HG02981 (cell line): ENCODE measurements at regions not wholly inside any gene's neighbourhood (a gene's known extent, or its start where the extent isn't known, plus 50 kb on each side); places are given as distances from the start of the nearest gene placed in this dataset.
"Not testable (repeated sequence)": the region's sequence is repeated elsewhere in the genome, so short reads cannot be mapped to it uniquely, and the experiment has no call there.

Source experiments
- ATAC-seq: cut with Tn5 transposase; IDR thresholded peaks from one replicate; pipeline ENCODE4 v1.9.1; 2021; ENCODE audit warnings: mild to moderate bottlenecking, moderate library complexity; ENCODE audit not compliant: unreplicated experiment

DNA sequence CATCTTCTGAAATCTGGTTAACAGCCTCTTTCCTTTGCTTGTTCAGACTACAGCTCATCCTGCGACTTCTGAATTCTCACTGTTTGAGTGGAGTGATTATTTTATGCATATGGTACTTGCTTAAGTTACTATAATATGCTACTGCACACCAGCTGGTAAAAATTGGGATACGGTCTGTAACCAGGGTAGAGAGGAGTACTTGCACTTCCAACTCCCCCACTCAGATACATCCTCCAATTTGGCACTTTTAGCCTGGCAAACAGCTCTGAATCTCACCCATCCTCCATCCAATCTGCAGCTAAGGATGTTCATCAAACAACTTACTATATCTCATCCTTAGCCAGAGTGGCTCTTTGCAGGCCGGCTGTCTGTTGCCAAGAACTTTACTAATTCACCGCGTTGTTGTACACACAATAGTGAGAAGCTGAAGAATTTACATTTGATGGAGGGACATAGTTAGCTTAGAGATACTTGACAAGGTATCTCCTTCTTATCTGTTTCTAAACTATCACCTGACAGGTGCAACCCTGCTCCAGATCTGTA lies 1323.6 kb upstream of the ALCAM start:
- not testable (repeated sequence) for ATAC-seq

DNA sequence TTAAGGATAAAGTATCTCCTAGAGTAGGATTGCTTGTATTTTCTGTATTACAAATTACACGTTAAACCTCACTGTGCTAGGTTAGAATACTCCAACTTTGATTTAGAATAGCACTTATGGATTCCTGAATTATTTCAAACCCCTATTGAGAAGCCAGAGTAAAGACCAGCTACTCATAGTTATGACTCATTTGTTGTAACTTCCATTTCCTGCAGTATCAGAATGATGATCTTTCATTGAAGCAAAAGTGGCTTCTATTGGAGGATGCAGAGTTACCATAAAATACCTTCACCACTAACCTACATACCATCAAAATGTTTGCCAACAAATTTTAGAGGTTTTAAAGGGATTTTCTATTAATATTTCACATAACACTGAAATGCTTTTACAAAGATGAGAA lies 1322.7 kb upstream of the ALCAM start:
- ATAC-seq = no peak

DNA sequence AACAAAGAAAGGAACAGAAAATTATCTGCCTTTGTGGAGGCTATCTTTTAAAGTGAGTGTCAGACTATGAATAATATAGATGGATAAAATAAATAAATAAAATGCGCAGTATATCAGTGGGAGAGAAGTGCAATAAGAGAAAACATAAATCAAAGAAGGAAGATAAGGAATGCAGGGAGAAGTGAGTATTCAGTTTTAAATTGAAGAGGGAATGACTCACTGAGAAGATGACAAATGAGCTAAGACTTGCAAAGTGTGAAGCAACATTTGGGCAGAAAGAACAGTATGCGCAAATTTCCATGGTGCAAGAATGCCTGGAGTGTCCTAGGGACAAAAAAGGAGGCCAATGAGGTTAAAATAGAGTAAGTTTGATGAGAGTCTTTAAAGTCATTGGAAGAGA lies 1300.1 kb upstream of the ALCAM start:
- ATAC-seq = no peak

DNA sequence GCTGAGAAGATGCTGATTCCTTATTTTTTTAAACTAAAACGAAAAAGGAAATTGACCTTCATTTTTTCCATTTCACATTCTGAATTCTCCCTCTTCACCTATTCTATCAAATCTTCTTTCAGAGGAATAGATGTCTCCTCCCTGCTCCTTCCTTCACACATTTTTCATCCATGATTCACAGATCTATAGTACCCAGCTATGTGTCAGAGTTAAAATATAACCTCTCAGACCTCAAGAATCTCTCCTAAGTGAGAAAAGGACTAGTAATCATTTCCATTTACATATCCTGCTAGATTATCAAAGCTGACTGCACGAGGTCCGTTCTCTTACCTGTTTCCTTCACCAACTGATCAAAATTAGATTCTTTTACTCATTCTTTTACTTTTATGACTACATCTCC lies 1297.6 kb upstream of the ALCAM start:
- ATAC-seq = no peak

DNA sequence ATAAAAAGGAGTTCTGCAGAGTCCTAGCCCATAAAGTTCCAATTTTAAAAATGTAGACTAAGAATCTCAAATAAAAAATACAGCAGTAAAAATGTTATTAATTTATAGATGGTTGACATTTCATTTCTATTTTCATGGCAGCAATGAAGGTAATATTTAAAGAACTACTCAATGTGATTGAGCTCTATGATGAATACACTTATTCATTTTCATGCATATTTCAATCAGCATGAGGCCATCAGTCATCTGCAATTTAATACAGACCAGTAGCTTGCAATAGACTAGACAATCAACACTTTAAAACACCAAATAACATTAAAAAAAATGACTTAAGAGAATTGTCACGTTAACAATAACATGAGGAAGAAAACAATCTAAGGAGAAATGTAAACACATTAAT lies 1295.8 kb upstream of the ALCAM start:
- ATAC-seq = no peak

DNA sequence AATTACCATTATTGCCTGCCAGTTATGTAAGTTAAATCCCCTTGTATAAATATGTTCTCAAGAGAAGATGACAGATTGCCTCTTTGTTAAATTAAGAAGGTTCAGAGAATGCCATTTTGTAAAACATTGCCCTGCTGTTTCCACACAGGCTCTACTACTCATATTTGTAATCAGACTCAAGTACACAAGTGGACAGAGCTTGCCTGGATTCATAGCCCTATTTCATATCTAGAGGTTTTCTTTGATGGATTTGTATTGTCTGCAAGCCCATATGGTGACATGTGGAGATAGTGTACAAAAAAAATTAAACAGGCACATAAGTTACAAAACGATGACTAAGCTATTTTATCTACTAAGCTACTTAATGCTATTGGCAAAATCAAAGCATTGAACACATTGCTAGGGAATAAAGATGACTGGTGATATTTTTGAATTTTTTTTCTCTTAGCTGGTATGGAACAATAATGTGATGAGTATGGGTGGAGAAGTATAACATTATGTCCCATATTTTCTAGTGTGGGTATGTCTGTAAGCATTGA lies 1286.6 kb upstream of the ALCAM start:
- ATAC-seq = no peak

DNA sequence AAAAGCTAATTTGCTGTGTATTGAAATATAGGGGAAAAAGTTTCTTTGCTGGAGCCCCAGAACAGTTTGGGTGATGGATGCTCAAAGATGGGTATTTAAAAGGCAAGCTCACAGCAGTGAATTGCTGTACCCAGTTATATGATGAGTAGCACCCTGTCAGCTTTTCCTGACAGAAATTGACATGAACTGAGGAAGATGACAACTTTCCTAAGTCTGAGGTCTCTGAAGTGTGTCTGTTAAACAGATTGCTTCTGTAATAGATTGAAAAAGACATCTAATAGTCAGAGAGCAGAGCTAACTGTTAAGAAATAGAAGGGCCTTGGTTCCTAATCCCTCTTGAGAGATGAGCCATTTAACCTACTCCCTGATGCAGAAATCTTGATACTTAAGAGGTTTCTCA lies 1278.0 kb upstream of the ALCAM start:
- no peak for ATAC-seq

DNA sequence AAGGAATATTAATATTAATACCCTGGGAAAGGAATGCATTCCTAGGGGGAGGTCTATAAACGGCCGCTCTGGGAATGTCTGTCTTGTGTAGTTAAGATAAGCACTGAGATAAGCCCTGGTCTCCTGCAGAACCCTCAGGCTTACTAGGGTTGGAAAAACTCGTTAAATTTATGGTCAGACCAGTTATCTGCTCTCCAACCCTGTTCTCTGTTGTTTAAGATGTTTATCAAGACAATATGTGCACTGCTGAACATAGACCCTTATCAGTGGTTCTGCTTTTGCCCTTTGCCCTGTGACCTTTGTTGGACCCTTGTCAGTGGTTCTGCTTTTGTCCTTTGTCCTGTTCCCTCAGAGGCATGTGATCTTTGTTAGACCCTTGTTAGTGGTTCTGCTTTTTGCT lies 1276.7 kb upstream of the ALCAM start:
- ATAC-seq = not testable (repeated sequence)

DNA sequence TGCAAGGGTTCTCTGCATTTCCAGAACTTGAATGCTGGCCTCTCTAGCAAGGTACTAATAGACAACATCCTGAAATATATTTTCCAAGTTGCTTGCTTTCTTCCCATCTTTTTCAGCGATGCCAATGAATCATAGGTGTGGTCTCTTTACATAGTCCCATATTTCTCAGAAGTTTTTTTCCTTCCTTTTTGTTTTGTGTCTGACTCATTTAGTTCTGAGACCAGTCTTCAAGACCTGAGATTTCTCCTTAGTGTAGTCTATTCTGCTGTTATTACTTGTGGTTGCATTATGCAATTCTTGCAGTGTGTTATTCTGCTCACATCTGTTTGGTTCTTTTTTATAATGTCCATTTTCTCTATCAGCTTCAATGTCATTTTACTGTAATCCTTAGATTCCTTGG lies 1265.0 kb upstream of the ALCAM start:
- no peak for ATAC-seq

DNA sequence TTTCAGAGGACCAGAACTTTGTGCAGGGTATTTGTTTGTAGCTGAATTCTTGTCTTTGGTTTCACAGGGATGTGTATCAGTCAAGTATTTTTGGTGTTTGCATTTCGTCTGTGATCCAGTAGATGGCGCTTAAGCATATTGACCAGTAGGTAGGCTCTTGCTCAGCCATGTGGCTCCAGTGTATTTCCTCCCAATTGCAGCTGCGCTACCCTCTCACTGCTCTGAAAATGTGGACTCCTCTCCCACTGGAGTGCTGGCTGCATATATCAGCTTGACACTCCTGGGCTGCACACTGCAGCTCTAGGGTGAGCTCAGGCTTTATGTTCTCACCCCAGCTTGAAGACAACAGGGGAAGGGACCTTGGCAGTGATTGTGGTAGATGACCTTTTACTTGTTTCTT lies 1264.3 kb upstream of the ALCAM start:
- peak; percentile 92 for ATAC-seq

DNA sequence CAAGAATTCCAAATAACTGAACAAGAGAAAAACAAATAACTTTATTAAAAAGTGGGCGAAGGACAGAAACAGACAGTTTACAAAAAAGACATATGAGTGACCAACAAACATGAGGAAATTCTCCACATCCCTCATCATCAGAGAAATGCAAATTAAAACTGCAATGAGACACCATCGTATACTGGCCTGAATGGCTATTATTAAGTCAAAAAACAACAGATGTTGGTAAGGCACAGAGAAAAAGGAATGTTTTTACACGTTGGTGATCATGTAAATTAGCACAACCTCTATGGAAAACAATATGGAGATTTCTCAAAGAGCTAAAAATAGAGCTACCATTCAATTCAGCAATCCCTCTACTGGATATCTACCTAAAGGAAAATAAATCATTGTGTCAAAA lies 1260.4 kb upstream of the ALCAM start:
- ATAC-seq = no peak

DNA sequence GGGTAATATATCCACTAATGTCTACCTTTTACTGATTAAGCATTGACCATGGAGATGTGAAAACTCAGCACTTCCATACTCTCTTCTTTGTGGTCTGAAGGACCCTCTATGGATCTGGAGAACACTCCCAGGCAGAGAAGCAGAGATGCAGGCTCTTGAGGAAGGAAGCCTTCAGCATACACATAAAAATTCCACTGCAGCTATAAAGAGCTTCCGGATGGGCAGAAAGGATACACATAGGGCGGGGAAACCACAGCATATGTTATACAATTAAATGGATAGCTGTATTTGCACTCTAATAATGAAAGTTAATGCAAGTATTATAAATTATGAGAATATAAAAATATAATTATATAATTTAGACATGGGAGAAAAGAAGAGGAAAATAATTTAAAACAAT lies 1258.2 kb upstream of the ALCAM start:
- ATAC-seq = no peak

DNA sequence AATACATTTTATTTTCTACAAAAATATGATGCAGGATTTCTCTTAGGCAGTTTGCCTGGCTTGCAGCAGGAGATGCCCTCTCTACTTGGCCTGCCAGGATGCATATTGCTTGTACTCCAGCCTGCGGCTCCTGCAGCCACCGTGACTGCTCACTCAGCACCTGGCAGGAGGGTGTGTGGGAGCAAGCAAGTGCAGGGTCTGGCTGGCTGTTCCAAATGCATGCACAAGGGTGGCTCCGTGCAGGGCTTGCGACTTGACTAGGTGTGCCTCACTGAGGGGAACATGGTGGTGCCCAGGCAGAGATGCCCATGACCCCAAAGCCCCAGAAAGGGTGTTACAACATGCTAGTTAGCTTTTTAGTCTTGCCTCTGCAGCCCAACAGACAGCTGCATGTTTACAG lies 1240.2 kb upstream of the ALCAM start:
- ATAC-seq = no peak

DNA sequence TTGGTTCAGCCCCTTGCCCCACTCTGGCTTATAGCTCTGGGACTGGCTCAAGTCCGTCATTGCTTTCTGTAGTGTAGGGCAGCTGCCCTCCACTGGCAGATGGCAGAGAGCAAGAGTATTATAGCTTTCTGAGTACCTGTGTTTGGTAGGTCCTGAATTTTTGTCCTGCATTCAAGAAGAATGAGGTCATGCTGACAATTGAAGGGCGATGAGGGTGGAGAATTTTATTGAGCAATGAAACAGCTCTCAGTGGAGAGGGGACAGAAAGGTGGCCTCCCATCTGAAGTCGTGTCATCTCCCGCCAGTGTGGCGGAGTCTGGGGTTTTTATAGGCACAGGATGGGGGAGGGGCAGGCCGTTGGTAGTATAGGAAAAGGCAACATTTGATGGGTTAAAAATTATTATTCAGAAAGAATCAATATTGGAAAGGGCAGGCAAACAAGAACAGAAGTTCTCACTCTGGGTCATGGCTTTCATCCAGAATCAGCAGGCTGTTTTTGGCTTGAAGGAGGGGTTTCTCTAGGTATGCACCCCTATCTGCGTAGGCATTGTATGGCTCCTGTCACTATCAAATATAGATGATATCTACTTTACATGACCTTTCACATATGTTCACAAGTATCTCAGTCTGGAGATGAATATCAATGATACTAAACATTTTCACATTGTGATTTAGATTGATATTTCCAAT lies 1239.7 kb upstream of the ALCAM start:
- no peak for ATAC-seq

DNA sequence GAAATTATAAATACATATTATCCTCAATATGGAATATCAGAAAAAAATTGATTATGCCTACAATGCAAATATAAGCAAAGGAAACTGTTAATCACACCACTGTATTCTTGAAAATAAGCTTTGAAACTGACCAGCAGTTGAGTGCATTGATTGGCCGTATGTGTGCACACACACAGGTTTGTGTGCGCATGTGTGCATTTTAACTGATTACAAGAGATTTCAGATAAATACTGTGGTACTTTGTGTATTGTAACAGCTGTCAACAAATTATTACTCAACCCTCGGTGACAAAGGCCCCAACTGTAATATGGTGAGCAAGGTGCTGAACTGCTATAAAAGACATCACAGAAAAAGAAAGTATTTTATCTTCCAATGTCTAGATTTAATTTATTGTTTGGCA lies 1238.9 kb upstream of the ALCAM start:
- ATAC-seq = no peak

DNA sequence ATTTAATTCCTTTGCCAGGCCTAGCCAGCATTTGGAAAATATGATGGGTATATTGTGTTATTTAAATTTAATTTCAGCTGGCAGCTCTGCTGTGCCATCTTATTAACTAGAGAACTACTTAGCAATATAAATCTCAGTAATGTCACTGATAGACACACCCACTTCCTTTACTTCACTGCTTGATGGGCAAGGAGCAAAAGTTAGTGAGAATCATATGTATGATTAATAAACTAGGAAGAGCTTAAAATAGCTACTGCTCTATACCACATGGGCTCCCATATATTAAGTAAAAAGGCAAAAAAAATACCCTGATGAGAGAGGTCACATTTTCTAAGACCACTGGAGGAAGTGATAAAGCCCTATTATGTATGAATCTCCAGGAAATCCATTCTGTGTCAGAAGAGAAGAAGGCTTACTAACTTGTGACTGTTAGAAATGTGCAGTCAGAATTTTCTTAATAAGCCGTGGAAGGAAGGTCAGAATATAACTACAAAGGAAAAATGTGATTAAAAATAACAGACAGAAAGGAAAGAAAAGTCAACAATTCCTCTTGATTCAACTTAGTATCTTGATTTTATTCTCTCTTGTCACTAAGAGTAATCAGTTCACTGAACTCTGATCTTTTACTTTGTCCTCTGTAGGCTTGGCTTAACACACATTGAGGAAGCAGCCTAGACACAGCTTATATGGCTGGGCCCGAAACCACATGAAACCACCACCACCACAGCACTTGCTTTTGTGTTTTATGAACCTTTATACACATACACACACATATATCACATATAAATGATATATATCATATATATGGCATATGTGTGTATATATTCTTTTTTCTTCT lies 1233.9 kb upstream of the ALCAM start:
- no peak for ATAC-seq

DNA sequence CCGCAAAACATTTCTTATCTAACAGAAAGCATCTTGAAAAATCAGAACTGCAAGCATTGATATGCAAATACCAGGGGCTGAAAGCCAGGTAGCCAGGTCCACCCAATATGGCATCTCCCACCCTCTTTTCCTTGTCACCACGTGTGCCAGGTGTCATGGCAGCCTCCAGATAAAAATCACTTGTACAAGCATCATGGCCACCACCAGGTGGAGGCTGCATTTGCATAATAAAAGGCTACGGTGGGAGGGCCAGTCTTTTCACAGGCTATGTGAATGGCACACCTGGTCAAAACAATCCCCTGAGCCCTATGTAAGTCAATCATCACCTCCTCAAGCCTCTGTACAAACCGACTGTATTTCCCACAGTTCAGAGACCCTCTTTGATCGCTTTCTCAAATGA lies 1233.1 kb upstream of the ALCAM start:
- ATAC-seq = no peak

DNA sequence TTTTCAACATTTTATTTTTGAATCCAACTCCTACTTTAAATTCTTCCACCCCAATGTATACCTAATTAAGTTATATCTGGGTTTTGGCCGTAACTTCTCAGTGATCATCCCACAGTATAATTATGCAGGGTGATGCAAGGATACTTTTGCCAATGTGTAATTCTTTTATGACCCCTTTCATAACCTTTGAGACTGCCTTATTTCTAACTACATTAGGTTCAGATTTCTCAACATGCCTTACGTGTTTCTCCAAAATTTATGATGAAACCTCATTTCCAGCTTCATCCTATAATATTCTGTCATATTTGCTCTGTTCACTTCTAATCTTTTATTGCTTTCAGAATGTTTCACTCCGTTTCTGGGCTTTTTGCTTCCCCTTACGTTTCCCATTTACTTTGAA lies 1229.6 kb upstream of the ALCAM start:
- no peak for ATAC-seq

DNA sequence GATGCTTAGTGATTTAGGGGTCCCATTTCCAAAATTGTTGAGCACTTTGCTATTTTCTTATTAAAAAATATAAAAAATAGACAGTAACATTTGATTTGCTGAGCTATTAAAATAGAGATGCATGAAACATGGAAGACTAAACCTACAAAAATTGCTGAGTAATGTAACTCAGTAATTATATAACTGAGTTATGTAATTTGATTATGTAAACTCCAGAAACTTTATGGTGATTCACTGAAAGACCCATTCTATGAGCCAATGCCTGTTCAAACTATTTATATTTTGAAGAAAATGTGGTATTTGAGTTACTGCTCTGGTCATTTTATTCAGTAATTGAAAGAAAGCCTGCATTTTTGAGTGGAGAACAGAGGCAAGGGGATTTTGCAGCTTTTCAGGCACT lies 1221.5 kb upstream of the ALCAM start:
- ATAC-seq = no peak

DNA sequence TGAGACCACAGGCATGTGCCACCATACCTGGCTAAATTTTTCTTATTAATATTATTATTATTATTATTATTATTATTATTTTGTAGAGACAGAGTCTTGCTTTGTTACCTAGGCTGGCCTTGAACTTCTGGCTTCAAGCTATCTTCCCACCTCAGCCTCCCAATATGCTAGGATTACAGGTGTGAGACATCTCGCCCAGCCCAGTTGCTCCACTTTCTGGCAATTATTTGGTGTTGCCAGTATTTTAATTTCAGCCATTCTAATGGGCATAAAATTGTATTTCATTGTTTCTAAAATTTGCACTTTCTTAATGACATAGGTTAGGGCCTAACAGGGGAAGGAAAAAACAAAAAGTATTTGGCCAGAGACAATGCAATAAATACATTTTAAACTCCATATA lies 1217.6 kb upstream of the ALCAM start:
- no peak for ATAC-seq

DNA sequence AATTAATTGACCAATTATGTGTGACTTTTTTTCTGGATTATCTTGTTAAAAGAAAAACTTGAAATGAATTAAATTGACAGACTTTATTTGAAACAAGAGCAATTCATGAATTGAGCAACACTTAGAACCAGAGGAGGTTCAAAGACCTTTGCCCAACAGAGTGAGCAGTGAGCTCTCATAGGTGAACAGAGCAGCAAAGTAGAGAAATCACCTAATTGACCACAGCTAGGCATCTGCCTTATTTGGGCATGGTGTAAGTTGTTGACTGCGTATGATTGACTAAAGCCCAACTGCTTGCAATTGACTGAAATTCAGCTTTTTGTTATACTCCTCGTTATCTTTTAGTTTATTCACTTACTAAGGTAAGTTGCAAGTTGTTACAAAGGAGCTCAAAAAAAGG lies 1216.0 kb upstream of the ALCAM start:
- ATAC-seq = no peak

DNA sequence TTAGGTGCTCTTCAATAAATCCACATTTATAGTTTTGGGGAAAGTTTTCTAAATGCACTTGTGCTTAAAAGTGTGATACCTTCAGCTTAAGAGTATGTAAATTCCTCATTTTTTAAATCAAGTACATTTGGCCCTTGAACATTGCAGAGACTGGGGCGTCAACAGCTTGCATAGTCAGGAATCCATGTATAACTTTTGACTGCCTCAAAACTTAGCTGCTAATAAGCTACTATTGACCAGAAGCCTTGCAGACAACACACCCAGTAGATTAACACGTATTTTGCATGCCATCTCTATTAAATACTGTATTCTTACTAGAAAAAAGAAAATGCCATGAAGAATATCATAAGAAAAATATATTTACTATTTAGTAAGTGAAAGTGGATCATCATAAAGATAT lies 1211.8 kb upstream of the ALCAM start:
- ATAC-seq = no peak
